ENCODE measurements at regions not wholly inside any gene's neighbourhood (a gene's known extent, or its start where the extent isn't known, plus 50 kb on each side); places are given as distances from the start of the nearest gene placed in this dataset.

- TF ChIP-seq, protein P1, sequence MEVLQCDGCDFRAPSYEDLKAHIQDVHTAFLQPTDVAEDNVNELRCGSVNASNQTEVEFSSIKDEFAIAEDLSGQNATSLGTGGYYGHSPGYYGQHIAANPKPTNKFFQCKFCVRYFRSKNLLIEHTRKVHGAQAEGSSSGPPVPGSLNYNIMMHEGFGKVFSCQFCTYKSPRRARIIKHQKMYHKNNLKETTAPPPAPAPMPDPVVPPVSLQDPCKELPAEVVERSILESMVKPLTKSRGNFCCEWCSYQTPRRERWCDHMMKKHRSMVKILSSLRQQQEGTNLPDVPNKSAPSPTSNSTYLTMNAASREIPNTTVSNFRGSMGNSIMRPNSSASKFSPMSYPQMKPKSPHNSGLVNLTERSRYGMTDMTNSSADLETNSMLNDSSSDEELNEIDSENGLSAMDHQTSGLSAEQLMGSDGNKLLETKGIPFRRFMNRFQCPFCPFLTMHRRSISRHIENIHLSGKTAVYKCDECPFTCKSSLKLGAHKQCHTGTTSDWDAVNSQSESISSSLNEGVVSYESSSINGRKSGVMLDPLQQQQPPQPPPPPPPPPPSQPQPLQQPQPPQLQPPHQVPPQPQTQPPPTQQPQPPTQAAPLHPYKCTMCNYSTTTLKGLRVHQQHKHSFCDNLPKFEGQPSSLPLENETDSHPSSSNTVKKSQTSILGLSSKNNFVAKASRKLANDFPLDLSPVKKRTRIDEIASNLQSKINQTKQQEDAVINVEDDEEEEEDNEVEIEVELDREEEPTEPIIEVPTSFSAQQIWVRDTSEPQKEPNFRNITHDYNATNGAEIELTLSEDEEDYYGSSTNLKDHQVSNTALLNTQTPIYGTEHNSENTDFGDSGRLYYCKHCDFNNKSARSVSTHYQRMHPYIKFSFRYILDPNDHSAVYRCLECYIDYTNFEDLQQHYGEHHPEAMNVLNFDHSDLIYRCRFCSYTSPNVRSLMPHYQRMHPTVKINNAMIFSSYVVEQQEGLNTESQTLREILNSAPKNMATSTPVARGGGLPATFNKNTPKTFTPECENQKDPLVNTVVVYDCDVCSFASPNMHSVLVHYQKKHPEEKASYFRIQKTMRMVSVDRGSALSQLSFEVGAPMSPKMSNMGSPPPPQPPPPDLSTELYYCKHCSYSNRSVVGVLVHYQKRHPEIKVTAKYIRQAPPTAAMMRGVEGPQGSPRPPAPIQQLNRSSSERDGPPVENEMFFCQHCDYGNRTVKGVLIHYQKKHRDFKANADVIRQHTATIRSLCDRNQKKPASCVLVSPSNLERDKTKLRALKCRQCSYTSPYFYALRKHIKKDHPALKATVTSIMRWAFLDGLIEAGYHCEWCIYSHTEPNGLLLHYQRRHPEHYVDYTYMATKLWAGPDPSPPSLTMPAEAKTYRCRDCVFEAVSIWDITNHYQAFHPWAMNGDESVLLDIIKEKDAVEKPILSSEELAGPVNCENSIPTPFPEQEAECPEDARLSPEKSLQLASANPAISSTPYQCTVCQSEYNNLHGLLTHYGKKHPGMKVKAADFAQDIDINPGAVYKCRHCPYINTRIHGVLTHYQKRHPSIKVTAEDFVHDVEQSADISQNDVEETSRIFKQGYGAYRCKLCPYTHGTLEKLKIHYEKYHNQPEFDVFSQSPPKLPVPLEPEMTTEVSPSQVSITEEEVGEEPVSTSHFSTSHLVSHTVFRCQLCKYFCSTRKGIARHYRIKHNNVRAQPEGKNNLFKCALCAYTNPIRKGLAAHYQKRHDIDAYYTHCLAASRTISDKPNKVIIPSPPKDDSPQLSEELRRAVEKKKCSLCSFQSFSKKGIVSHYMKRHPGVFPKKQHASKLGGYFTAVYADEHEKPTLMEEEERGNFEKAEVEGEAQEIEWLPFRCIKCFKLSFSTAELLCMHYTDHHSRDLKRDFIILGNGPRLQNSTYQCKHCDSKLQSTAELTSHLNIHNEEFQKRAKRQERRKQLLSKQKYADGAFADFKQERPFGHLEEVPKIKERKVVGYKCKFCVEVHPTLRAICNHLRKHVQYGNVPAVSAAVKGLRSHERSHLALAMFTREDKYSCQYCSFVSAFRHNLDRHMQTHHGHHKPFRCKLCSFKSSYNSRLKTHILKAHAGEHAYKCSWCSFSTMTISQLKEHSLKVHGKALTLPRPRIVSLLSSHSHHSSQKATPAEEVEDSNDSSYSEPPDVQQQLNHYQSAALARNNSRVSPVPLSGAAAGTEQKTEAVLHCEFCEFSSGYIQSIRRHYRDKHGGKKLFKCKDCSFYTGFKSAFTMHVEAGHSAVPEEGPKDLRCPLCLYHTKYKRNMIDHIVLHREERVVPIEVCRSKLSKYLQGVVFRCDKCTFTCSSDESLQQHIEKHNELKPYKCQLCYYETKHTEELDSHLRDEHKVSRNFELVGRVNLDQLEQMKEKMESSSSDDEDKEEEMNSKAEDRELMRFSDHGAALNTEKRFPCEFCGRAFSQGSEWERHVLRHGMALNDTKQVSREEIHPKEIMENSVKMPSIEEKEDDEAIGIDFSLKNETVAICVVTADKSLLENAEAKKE (CRISPR knock-in tag; IDR thresholded peaks at IDR 0.05), result no peak
- TF ChIP-seq ZNF114 (CRISPR knock-in tag; IDR thresholded peaks at IDR 0.05) (no peak), EZH2 (IDR thresholded peaks at IDR 0.05; ENCODE audit: low read depth, unreplicated experiment) (no peak)
Measured at GRCh38 chr2:147232225-147232669, 612.6 kb upstream of the ACVR2A start (continued).

- Histone ChIP-seq H3K4me2 (no peak overlapping the region), H3F3A (replicated peaks; ENCODE audit: low read depth) (no peaks in the 10 kb centered on the region), H4K20me1 (replicated peaks; ENCODE audit: insufficient read depth) (no peaks in the 10 kb centered on the region), H2AFZ (no peak overlapping the region), H3K4me1 (ENCODE audit: insufficient read depth) (no peaks in the 10 kb centered on the region), H3K9me2 (ENCODE audit: insufficient read depth) (0 out of 2 replicates have a peak, but pooled peaks cover 11% of the 10 kb centered on the region), H3K4me3 (no peak overlapping the region), H3K36me3 (ENCODE audit: insufficient read depth) (no peaks in the 10 kb centered on the region; the same call in 1 of the 2 replicates), H3K27ac (ENCODE audit: low read depth) (no peak overlapping the region), H3K79me2 (replicated peaks; ENCODE audit: insufficient read depth) (no peaks in the 10 kb centered on the region), H3K27me3 (ENCODE audit: insufficient read depth) (no peaks in the 10 kb centered on the region)
- no peaks in the 10 kb centered on the region for H3K36me3 Mint-ChIP-seq (ENCODE audit: low read depth)
- H3K9me3 Mint-ChIP-seq, result no peaks in the 10 kb centered on the region
- peaks cover 9% of the 10 kb centered on the region; the same call in 2 of the 3 replicates for H3K4me1 Mint-ChIP-seq
- ATAC-seq (no peak), DNase-seq (ENCODE audit: low spot score) (no peak)
- H3K27me3 Mint-ChIP-seq (ENCODE audit: insufficient read depth, low read depth, poor library complexity), result peaks cover 1% of the 10 kb centered on the region
- TF ChIP-seq JUNB (IDR thresholded peaks at IDR 0.05; ENCODE audit: unreplicated experiment), result no peak
- TF ChIP-seq NANOG (IDR thresholded peaks at IDR 0.05; ENCODE audit: borderline replicate concordance), result no peak
- H3K4me3 Mint-ChIP-seq, result no peak overlapping the region
- no peak overlapping the region for H3K27ac Mint-ChIP-seq
Measured at GRCh38 chr2:147231607-147232006, 613.2 kb upstream of the ACVR2A start.

Measured in GM23338 (cell line).